ENCODE measurements at regions not wholly inside any gene's neighbourhood (a gene's known extent, or its start where the extent isn't known, plus 50 kb on each side); places are given as distances from the start of the nearest gene placed in this dataset.

GRCh38 chr6:14277405-14277930 is 159.9 kb downstream of the CD83 start:
- Histone ChIP-seq H3K27ac (ENCODE audit: low read length) (peak overlapping the region; percentile 73), H3F3A (ENCODE audit: insufficient read depth, low read length) (peaks cover 10% of the 10 kb centered on the region; the same call in 1 of the 2 replicates), H3K79me2 (ENCODE audit: low read length) (no peaks in the 10 kb centered on the region), H3K4me1 (ENCODE audit: low read length) (peaks cover 30% of the 10 kb centered on the region), H3K4me2 (ENCODE audit: low read depth, low read length) (peak overlapping the region; percentile 54), H4K20me1 (ENCODE audit: insufficient read depth, low read length) (no peaks in the 10 kb centered on the region), H3K9ac (ENCODE audit: low read length) (peak overlapping the region; percentile 6; the same call in 1 of the 2 replicates), H3K4me3 (ENCODE audit: low read length) (0 out of 2 replicates have a peak overlapping the region, but pooled peaks have one; percentile 7), H3K27me3 (replicated peaks; ENCODE audit: insufficient read depth, low read length) (no peaks in the 10 kb centered on the region), H2AFZ (ENCODE audit: low read length) (peak overlapping the region; percentile 64), H3K36me3 (replicated peaks; ENCODE audit: insufficient read depth, low read length) (no peaks in the 10 kb centered on the region), H3K9me3 (replicated peaks; ENCODE audit: insufficient read depth, low read length) (no peaks in the 10 kb centered on the region), H3K9me2 (replicated peaks; ENCODE audit: insufficient read depth, low read length) (no peaks in the 10 kb centered on the region)
- no peak for DNase-seq
- TF ChIP-seq EZH2 (optimal IDR thresholded peaks at IDR 0.05; ENCODE audit: low read depth, low read length) (no peak), EZH2phosphoT487 (IDR thresholded peaks at IDR 0.05; ENCODE audit: low read length) (no peak)
- TF ChIP-seq, protein P1, sequence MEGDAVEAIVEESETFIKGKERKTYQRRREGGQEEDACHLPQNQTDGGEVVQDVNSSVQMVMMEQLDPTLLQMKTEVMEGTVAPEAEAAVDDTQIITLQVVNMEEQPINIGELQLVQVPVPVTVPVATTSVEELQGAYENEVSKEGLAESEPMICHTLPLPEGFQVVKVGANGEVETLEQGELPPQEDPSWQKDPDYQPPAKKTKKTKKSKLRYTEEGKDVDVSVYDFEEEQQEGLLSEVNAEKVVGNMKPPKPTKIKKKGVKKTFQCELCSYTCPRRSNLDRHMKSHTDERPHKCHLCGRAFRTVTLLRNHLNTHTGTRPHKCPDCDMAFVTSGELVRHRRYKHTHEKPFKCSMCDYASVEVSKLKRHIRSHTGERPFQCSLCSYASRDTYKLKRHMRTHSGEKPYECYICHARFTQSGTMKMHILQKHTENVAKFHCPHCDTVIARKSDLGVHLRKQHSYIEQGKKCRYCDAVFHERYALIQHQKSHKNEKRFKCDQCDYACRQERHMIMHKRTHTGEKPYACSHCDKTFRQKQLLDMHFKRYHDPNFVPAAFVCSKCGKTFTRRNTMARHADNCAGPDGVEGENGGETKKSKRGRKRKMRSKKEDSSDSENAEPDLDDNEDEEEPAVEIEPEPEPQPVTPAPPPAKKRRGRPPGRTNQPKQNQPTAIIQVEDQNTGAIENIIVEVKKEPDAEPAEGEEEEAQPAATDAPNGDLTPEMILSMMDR (IDR thresholded peaks at IDR 0.05; ENCODE audit: low read length), result no peak

DNA sequence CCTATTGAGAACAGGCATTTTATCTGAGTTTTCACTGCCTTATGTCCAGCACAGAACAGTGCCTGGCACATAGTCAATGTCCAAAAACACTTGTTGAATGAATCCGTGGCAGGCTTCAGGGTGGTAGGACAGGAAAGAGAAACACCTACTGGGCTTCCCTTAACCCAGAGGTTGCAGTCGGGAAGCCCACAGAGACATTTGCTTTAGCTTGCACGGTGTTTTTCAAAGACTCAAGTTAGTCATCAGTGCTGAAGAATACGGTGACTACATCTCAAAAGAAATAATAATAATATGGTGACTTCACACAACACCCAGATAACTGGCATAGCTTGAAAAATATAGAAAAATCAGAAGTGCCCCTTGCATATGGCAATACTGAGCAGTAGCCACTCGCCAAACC is 160.4 kb downstream of the CD83 start:
- no peak overlapping the region for H3K9ac ChIP-seq (ENCODE audit: low read length)

GRCh38 chr6:14278446-14278845 is 160.9 kb downstream of the CD83 start:
- Histone ChIP-seq H2AFZ (ENCODE audit: low read length) (no peak overlapping the region), H3K9ac (ENCODE audit: low read length) (no peak overlapping the region), H3K36me3 (replicated peaks; ENCODE audit: insufficient read depth, low read length) (no peaks in the 10 kb centered on the region), H3K4me3 (ENCODE audit: low read length) (no peak overlapping the region), H3K9me3 (replicated peaks; ENCODE audit: insufficient read depth, low read length) (no peaks in the 10 kb centered on the region), H3K4me1 (ENCODE audit: low read length) (peaks cover 30% of the 10 kb centered on the region), H3K79me2 (ENCODE audit: low read length) (no peaks in the 10 kb centered on the region), H4K20me1 (ENCODE audit: insufficient read depth, low read length) (no peaks in the 10 kb centered on the region), H3K27me3 (replicated peaks; ENCODE audit: insufficient read depth, low read length) (no peaks in the 10 kb centered on the region), H3K9me2 (replicated peaks; ENCODE audit: insufficient read depth, low read length) (no peaks in the 10 kb centered on the region), H3F3A (ENCODE audit: insufficient read depth, low read length) (peaks cover 10% of the 10 kb centered on the region; the same call in 1 of the 2 replicates), H3K4me2 (ENCODE audit: low read depth, low read length) (no peak overlapping the region), H3K27ac (ENCODE audit: low read length) (no peak overlapping the region)
- TF ChIP-seq, protein P1 (IDR thresholded peaks at IDR 0.05; ENCODE audit: low read length), result no peak
- TF ChIP-seq EZH2 (optimal IDR thresholded peaks at IDR 0.05; ENCODE audit: low read depth, low read length), result no peak
- no peak for TF ChIP-seq EZH2phosphoT487 (IDR thresholded peaks at IDR 0.05; ENCODE audit: low read length)
- DNase-seq, result no peak

More for the DNA sequence above, 160.4 kb downstream of the CD83 start:
- no peak overlapping the region for H3K4me3 ChIP-seq (ENCODE audit: low read length)
- no peaks in the 10 kb centered on the region for H3K27me3 ChIP-seq (replicated peaks; ENCODE audit: insufficient read depth, low read length)
- H3F3A ChIP-seq (ENCODE audit: insufficient read depth, low read length), result peaks cover 10% of the 10 kb centered on the region; the same call in 1 of the 2 replicates
- H2AFZ ChIP-seq (ENCODE audit: low read length), result no peak overlapping the region
- H3K27ac ChIP-seq (ENCODE audit: low read length), result no peak overlapping the region
- TF ChIP-seq, protein P1 (IDR thresholded peaks at IDR 0.05; ENCODE audit: low read length), result no peak
- TF ChIP-seq EZH2 (optimal IDR thresholded peaks at IDR 0.05; ENCODE audit: low read depth, low read length) (no peak), EZH2phosphoT487 (IDR thresholded peaks at IDR 0.05; ENCODE audit: low read length) (no peak)
- no peaks in the 10 kb centered on the region for H4K20me1 ChIP-seq (ENCODE audit: insufficient read depth, low read length)
- H3K9me3 ChIP-seq (replicated peaks; ENCODE audit: insufficient read depth, low read length), result no peaks in the 10 kb centered on the region
- no peaks in the 10 kb centered on the region for H3K79me2 ChIP-seq (ENCODE audit: low read length)
- no peak for DNase-seq
- H3K9me2 ChIP-seq (replicated peaks; ENCODE audit: insufficient read depth, low read length), result no peaks in the 10 kb centered on the region
- H3K36me3 ChIP-seq (replicated peaks; ENCODE audit: insufficient read depth, low read length), result no peaks in the 10 kb centered on the region
- peaks cover 30% of the 10 kb centered on the region for H3K4me1 ChIP-seq (ENCODE audit: low read length)
- no peak overlapping the region for H3K4me2 ChIP-seq (ENCODE audit: low read depth, low read length)

Measured in MM.1S (cell line).